H1 (cell line): ENCODE measurements at regions not wholly inside any gene's neighbourhood (a gene's known extent, or its start where the extent isn't known, plus 50 kb on each side); places are given as distances from the start of the nearest gene placed in this dataset.

Experiments used
- FOSL1 ChIP-seq: IDR thresholded peaks from 2 replicates; pipeline ENCODE4 v1.6.1; 2011; ENCODE audit warnings: mild to moderate bottlenecking, low read depth, low read length, moderate library complexity; ENCODE audit not compliant: insufficient read depth
- RXRA ChIP-seq: IDR thresholded peaks from 2 replicates; pipeline ENCODE4 v1.6.1; 2011; ENCODE audit warnings: low read depth, mild to moderate bottlenecking, low read length, moderate library complexity; ENCODE audit not compliant: insufficient read depth
- ZNF274 ChIP-seq: IDR thresholded peaks from 2 replicates; pipeline ENCODE4 v1.7.0; 2012; ENCODE audit warnings: low read length, borderline replicate concordance; ENCODE audit errors: extremely low read depth

DNA sequence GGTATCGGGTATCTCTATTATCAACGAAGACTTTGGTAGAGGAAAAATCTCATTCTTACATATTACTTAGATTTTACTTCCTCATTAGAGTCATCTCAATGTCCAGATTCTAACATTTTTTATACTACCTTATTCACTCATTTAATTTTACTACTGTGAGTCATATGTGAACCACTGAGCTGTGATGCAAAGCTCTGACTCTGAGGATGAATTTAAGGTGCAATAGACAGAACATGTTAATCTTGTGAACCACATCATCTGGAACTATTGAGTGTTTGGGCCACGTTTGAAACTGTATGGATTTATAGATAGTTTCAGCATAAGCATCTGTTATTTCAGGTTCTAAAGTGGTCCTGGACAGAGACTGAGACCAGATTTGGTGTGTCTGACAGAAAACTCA, 78.4 kb downstream of the PWWP3B start (continued):
- TF ChIP-seq ZNF274 (no peak), RXRA (no peak), FOSL1 (no peak)
